ENCODE measurements at regions not wholly inside any gene's neighbourhood (a gene's known extent, or its start where the extent isn't known, plus 50 kb on each side); places are given as distances from the start of the nearest gene placed in this dataset.

- no peak for TF ChIP-seq ZNF239 (tag by site-specific recombination; IDR thresholded peaks at IDR 0.05)
- TF ChIP-seq, protein P1, sequence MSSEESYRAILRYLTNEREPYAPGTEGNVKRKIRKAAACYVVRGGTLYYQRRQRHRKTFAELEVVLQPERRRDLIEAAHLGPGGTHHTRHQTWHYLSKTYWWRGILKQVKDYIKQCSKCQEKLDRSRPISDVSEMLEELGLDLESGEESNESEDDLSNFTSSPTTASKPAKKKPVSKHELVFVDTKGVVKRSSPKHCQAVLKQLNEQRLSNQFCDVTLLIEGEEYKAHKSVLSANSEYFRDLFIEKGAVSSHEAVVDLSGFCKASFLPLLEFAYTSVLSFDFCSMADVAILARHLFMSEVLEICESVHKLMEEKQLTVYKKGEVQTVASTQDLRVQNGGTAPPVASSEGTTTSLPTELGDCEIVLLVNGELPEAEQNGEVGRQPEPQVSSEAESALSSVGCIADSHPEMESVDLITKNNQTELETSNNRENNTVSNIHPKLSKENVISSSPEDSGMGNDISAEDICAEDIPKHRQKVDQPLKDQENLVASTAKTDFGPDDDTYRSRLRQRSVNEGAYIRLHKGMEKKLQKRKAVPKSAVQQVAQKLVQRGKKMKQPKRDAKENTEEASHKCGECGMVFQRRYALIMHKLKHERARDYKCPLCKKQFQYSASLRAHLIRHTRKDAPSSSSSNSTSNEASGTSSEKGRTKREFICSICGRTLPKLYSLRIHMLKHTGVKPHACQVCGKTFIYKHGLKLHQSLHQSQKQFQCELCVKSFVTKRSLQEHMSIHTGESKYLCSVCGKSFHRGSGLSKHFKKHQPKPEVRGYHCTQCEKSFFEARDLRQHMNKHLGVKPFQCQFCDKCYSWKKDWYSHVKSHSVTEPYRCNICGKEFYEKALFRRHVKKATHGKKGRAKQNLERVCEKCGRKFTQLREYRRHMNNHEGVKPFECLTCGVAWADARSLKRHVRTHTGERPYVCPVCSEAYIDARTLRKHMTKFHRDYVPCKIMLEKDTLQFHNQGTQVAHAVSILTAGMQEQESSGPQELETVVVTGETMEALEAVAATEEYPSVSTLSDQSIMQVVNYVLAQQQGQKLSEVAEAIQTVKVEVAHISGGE (tag by site-specific recombination; conservative IDR thresholded peaks at IDR 0.05; ENCODE audit: low read depth), result no peak
- no peak for TF ChIP-seq MZF1 (tag by site-specific recombination; IDR thresholded peaks at IDR 0.05; ENCODE audit: borderline replicate concordance)
- TF ChIP-seq HOXA7 (CRISPR knock-in tag; IDR thresholded peaks at IDR 0.05; ENCODE audit: borderline replicate concordance), result no peak
- no peak for TF ChIP-seq ZNF791 (tag by site-specific recombination; IDR thresholded peaks at IDR 0.05)
- TF ChIP-seq ZNF548 (tag by site-specific recombination; IDR thresholded peaks at IDR 0.05), result no peak
- no peak for TF ChIP-seq ZNF707 (tag by site-specific recombination; IDR thresholded peaks at IDR 0.05)
- CTCF ChIA-PET, result interaction anchor here (1.6 kb wide), 1 partner anchor 51 kb away, joined by 4 read pairs; no protein-coding TSS in a partner anchor
- H3K4me1 ChIP-seq (ENCODE audit: control insufficient read depth, insufficient read depth, low read length), result no peaks in the 10 kb centered on the region
- no peaks in the 10 kb centered on the region for H3K9me3 ChIP-seq (ENCODE audit: control insufficient read depth, insufficient read depth, low read depth, low read length)
- no peaks in the 10 kb centered on the region for H3K36me3 ChIP-seq (ENCODE audit: control insufficient read depth in 2 of 2, insufficient read depth in 1 of 2, low read length in 2 of 2)
- H3K4me3 ChIP-seq (ENCODE audit: low read depth, low read length), result no peak overlapping the region
- POLR2A ChIA-PET, result no interaction called here
- no peak overlapping the region for H3K27ac ChIP-seq (ENCODE audit: extremely low read depth, low read depth, low read length)
Observed at GRCh38 chr12:47346251-47347019, 266.7 kb upstream of the AMIGO2 start.

- H3K36me3 ChIP-seq (ENCODE audit: control insufficient read depth in 2 of 2, insufficient read depth in 1 of 2, low read length in 2 of 2), result no peaks in the 10 kb centered on the region
- H3K27ac ChIP-seq (ENCODE audit: extremely low read depth, low read depth, low read length), result no peak overlapping the region
- ChIA-PET POLR2A (no interaction called here), CTCF (interaction anchor here (0.6 kb wide), 1 partner anchor 41 kb away, joined by 4 read pairs; no protein-coding TSS in a partner anchor)
- no peak for TF ChIP-seq ZNF155 (tag by site-specific recombination; IDR thresholded peaks at IDR 0.05)
- TF ChIP-seq, protein P2, sequence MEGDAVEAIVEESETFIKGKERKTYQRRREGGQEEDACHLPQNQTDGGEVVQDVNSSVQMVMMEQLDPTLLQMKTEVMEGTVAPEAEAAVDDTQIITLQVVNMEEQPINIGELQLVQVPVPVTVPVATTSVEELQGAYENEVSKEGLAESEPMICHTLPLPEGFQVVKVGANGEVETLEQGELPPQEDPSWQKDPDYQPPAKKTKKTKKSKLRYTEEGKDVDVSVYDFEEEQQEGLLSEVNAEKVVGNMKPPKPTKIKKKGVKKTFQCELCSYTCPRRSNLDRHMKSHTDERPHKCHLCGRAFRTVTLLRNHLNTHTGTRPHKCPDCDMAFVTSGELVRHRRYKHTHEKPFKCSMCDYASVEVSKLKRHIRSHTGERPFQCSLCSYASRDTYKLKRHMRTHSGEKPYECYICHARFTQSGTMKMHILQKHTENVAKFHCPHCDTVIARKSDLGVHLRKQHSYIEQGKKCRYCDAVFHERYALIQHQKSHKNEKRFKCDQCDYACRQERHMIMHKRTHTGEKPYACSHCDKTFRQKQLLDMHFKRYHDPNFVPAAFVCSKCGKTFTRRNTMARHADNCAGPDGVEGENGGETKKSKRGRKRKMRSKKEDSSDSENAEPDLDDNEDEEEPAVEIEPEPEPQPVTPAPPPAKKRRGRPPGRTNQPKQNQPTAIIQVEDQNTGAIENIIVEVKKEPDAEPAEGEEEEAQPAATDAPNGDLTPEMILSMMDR (tag by site-specific recombination; IDR thresholded peaks at IDR 0.05), result no peak
- no peak for TF ChIP-seq ZSCAN5A (tag by site-specific recombination; IDR thresholded peaks at IDR 0.05)
- TF ChIP-seq ZNF423 (tag by site-specific recombination; IDR thresholded peaks at IDR 0.05), result no peak
- no peak for TF ChIP-seq ZNF2 (tag by site-specific recombination; IDR thresholded peaks at IDR 0.05)
- TF ChIP-seq ZNF473 (tag by site-specific recombination; IDR thresholded peaks at IDR 0.05), result no peak
- TF ChIP-seq ZFHX2 (tag by site-specific recombination; conservative IDR thresholded peaks at IDR 0.05), result no peak
- no peak for TF ChIP-seq ZNF707 (tag by site-specific recombination; IDR thresholded peaks at IDR 0.05)
- TF ChIP-seq ZBTB17 (tag by site-specific recombination; IDR thresholded peaks at IDR 0.05), result no peak
- TF ChIP-seq ZNF664 (tag by site-specific recombination; IDR thresholded peaks at IDR 0.05), result no peak
- no peak for TF ChIP-seq ZNF341 (tag by site-specific recombination; IDR thresholded peaks at IDR 0.05; ENCODE audit: low read depth)
- no peak for TF ChIP-seq SALL2 (tag by site-specific recombination; IDR thresholded peaks at IDR 0.05; ENCODE audit: borderline replicate concordance)
- TF ChIP-seq KLF7 (tag by site-specific recombination; IDR thresholded peaks at IDR 0.05; ENCODE audit: borderline replicate concordance), result no peak
- H3K4me3 ChIP-seq (ENCODE audit: low read depth, low read length), result no peak overlapping the region
- no peaks in the 10 kb centered on the region for H3K4me1 ChIP-seq (ENCODE audit: control insufficient read depth, insufficient read depth, low read length)
- no peaks in the 10 kb centered on the region for H3K9me3 ChIP-seq (ENCODE audit: control insufficient read depth, insufficient read depth, low read depth, low read length)
Observed at GRCh38 chr12:47343684-47344567, 264.2 kb upstream of the AMIGO2 start.
